CD8-positive, alpha-beta memory T cell (primary cell): ENCODE measurements at regions not wholly inside any gene's neighbourhood (a gene's known extent, or its start where the extent isn't known, plus 50 kb on each side); places are given as distances from the start of the nearest gene placed in this dataset.
A peak's percentile ranks its signal among the peaks of the same experiment; 100 is the strongest.

Source experiments
- CTCF ChIA-PET: fragments of 350-600 bp; sonication (Branson Sonifier 250); formaldehyde crosslinking; loops from one replicate; lab custom pipeline; 2021; ENCODE audit warnings: antibody characterized with exemption; lab: Charles Lee
- POLR2A ChIA-PET: fragments of 350-600 bp; sonication (Branson Sonifier 250); formaldehyde crosslinking; loops from one replicate; lab custom pipeline; 2021; ENCODE audit warnings: antibody characterized with exemption; lab: Charles Lee
- DNase-seq, 5 donors: peaks; one replicate each; pipeline versions ENCODE4 v3.0.0 to v3.0.0-alpha.2; 2020 to 2022; ENCODE audit warnings: mixed read lengths in 1 of 5
- H3K27ac ChIP-seq: one replicate; pipeline ENCODE4 v1.7.0; 2013; ENCODE audit warnings: low read depth, mild to moderate bottlenecking, low read length, moderate library complexity
- H3K27me3 ChIP-seq: 2 replicates; pipeline ENCODE4 v1.7.0; 2013; ENCODE audit warnings: low read length, mild to moderate bottlenecking; ENCODE audit not compliant: insufficient read depth, poor library complexity, severe bottlenecking
- H3K36me3 ChIP-seq: 2 replicates; pipeline ENCODE4 v1.7.0; 2013; ENCODE audit warnings: mild to moderate bottlenecking, low read length, moderate library complexity; ENCODE audit not compliant: insufficient read depth
- H3K4me1 ChIP-seq: 2 replicates; pipeline ENCODE4 v1.7.0; 2013; ENCODE audit warnings: mild to moderate bottlenecking, low read length, moderate library complexity; ENCODE audit not compliant: insufficient read depth
- H3K4me3 ChIP-seq: 2 replicates; pipeline ENCODE4 v1.7.0; 2013; ENCODE audit warnings: mild to moderate bottlenecking, low read length
- H3K9me3 ChIP-seq: 2 replicates; pipeline ENCODE4 v1.7.0; 2013; ENCODE audit warnings: mild to moderate bottlenecking, low read length
- H3K27ac Mint-ChIP-seq, 8 donors: one replicate each; pipeline ENCODE4 v1.8.0; 2020 to 2021; ENCODE audit warnings: mixed read lengths in 8 of 8, mild to moderate bottlenecking in 6 of 8, inconsistent platforms in 3 of 8, moderate library complexity in 3 of 8
- H3K27me3 Mint-ChIP-seq, 2 donors: one replicate each; pipeline ENCODE4 v1.8.0; 2020 to 2021; ENCODE audit warnings: mixed read lengths in 2 of 2, mild to moderate bottlenecking in 1 of 2, moderate library complexity in 1 of 2
- H3K36me3 Mint-ChIP-seq, 3 donors: one replicate each; pipeline ENCODE4 v1.8.0; 2020 to 2021; ENCODE audit warnings: mixed read lengths in 3 of 3, inconsistent platforms in 1 of 3, mild to moderate bottlenecking in 1 of 3
- H3K4me1 Mint-ChIP-seq, 3 donors: one replicate each; pipeline ENCODE4 v1.8.0; 2020 to 2021; ENCODE audit warnings: mixed read lengths in 3 of 3, inconsistent platforms in 1 of 3, mild to moderate bottlenecking in 1 of 3
- H3K4me3 Mint-ChIP-seq, 7 donors: one replicate each; pipeline ENCODE4 v1.8.0; 2020 to 2021; ENCODE audit warnings: mixed read lengths in 7 of 7, mild to moderate bottlenecking in 6 of 7, moderate library complexity in 4 of 7, inconsistent platforms in 2 of 7
- H3K9me3 Mint-ChIP-seq, 5 donors: one replicate each; pipeline ENCODE4 v1.8.0; 2020 to 2022; ENCODE audit warnings: mixed read lengths in 5 of 5, mild to moderate bottlenecking in 3 of 5, moderate library complexity in 2 of 5, inconsistent platforms in 1 of 5

GRCh38 chr12:23424685-23425084 lies 524.8 kb downstream of the SOX5 start:
- no peaks in the 10 kb centered on the region for H3K4me1 ChIP-seq
- H3K36me3 ChIP-seq, result no peaks in the 10 kb centered on the region
- Mint-ChIP-seq H3K36me3 (no peaks in the 10 kb centered on the region), H3K4me1 (no peaks in the 10 kb centered on the region), H3K9me3 (peaks cover 0 to 18% (median 2%) of the 10 kb centered on the region in 5 donors), H3K27ac (no peak overlapping the region), H3K4me3 (no peak overlapping the region), H3K27me3 (no peaks in the 10 kb centered on the region)
- H3K4me3 ChIP-seq, result no peak overlapping the region
- POLR2A ChIA-PET, result no interaction called here
- DNase-seq, result no peak
- H3K27ac ChIP-seq, result peak overlapping the region; percentile 34
- CTCF ChIA-PET, result no interaction called here
- no peaks in the 10 kb centered on the region for H3K9me3 ChIP-seq
- H3K27me3 ChIP-seq, result no peaks in the 10 kb centered on the region

GRCh38 chr12:23426328-23426727 lies 523.1 kb downstream of the SOX5 start:
- CTCF ChIA-PET, result no interaction called here
- Mint-ChIP-seq H3K4me1 (no peaks in the 10 kb centered on the region), H3K36me3 (no peaks in the 10 kb centered on the region), H3K27ac (no peak overlapping the region), H3K9me3 (peaks cover 0 to 18% (median 2%) of the 10 kb centered on the region in 5 donors), H3K4me3 (no peak overlapping the region), H3K27me3 (no peaks in the 10 kb centered on the region)
- POLR2A ChIA-PET, result no interaction called here
- H3K9me3 ChIP-seq, result no peaks in the 10 kb centered on the region
- no peak for DNase-seq
- H3K27ac ChIP-seq, result no peak overlapping the region
- no peaks in the 10 kb centered on the region for H3K36me3 ChIP-seq
- H3K4me1 ChIP-seq, result no peaks in the 10 kb centered on the region
- H3K4me3 ChIP-seq, result no peak overlapping the region
- no peaks in the 10 kb centered on the region for H3K27me3 ChIP-seq

GRCh38 chr12:23428758-23429157 lies 520.7 kb downstream of the SOX5 start:
- H3K27ac ChIP-seq, result no peak overlapping the region
- CTCF ChIA-PET, result no interaction called here
- POLR2A ChIA-PET, result no interaction called here
- no peaks in the 10 kb centered on the region for H3K4me1 Mint-ChIP-seq
- no peak for DNase-seq
- H3K36me3 ChIP-seq, result no peaks in the 10 kb centered on the region
- H3K4me1 ChIP-seq, result no peaks in the 10 kb centered on the region
- H3K27me3 Mint-ChIP-seq, result no peaks in the 10 kb centered on the region
- no peak overlapping the region for H3K4me3 Mint-ChIP-seq
- H3K9me3 Mint-ChIP-seq, result peaks cover 0 to 26% (median 2%) of the 10 kb centered on the region in 5 donors
- H3K36me3 Mint-ChIP-seq, result no peaks in the 10 kb centered on the region
- H3K9me3 ChIP-seq, result no peaks in the 10 kb centered on the region
- H3K27me3 ChIP-seq, result no peaks in the 10 kb centered on the region
- no peak overlapping the region for H3K27ac Mint-ChIP-seq
- no peak overlapping the region for H3K4me3 ChIP-seq

GRCh38 chr12:23431006-23431405 lies 518.5 kb downstream of the SOX5 start:
- Mint-ChIP-seq H3K4me1 (no peaks in the 10 kb centered on the region), H3K36me3 (no peaks in the 10 kb centered on the region), H3K27ac (no peak overlapping the region), H3K9me3 (peaks cover 0 to 37% (median 2%) of the 10 kb centered on the region in 5 donors), H3K27me3 (peaks cover 0 to 1% of the 10 kb centered on the region in 2 donors), H3K4me3 (no peak overlapping the region)
- ChIA-PET CTCF (no interaction called here), POLR2A (no interaction called here)
- Histone ChIP-seq H3K9me3 (no peaks in the 10 kb centered on the region), H3K4me1 (no peaks in the 10 kb centered on the region), H3K4me3 (no peak overlapping the region), H3K36me3 (no peaks in the 10 kb centered on the region), H3K27me3 (no peaks in the 10 kb centered on the region), H3K27ac (no peak overlapping the region)
- DNase-seq, result no peak

GRCh38 chr12:23433121-23433520 lies 516.3 kb downstream of the SOX5 start:
- Histone ChIP-seq H3K27ac (no peak overlapping the region), H3K4me3 (no peak overlapping the region), H3K9me3 (no peaks in the 10 kb centered on the region), H3K27me3 (no peaks in the 10 kb centered on the region), H3K36me3 (no peaks in the 10 kb centered on the region), H3K4me1 (no peaks in the 10 kb centered on the region)
- Mint-ChIP-seq H3K27ac (no peak overlapping the region), H3K27me3 (peaks cover 0 to 3% of the 10 kb centered on the region in 2 donors), H3K9me3 (peaks cover 0 to 30% (median 0%) of the 10 kb centered on the region in 5 donors), H3K4me1 (no peaks in the 10 kb centered on the region), H3K4me3 (no peak overlapping the region), H3K36me3 (no peaks in the 10 kb centered on the region)
- POLR2A ChIA-PET, result no interaction called here
- DNase-seq, result no peak
- CTCF ChIA-PET, result no interaction called here

GRCh38 chr12:23434154-23434553 lies 515.3 kb downstream of the SOX5 start:
- Mint-ChIP-seq H3K27me3 (peaks cover 0 to 3% of the 10 kb centered on the region in 2 donors), H3K4me3 (no peak overlapping the region), H3K27ac (no peak overlapping the region), H3K4me1 (no peaks in the 10 kb centered on the region), H3K36me3 (no peaks in the 10 kb centered on the region), H3K9me3 (peaks cover 0 to 30% (median 2%) of the 10 kb centered on the region in 5 donors)
- Histone ChIP-seq H3K36me3 (no peaks in the 10 kb centered on the region), H3K9me3 (no peaks in the 10 kb centered on the region), H3K27me3 (no peaks in the 10 kb centered on the region), H3K4me1 (no peaks in the 10 kb centered on the region), H3K27ac (no peak overlapping the region), H3K4me3 (no peak overlapping the region)
- POLR2A ChIA-PET, result no interaction called here
- no peak for DNase-seq
- CTCF ChIA-PET, result no interaction called here

GRCh38 chr12:23446746-23447145 lies 502.7 kb downstream of the SOX5 start:
- H3K4me1 ChIP-seq, result no peaks in the 10 kb centered on the region
- no peak overlapping the region for H3K27ac Mint-ChIP-seq
- peaks cover 0 to 18% (median 0%) of the 10 kb centered on the region in 5 donors for H3K9me3 Mint-ChIP-seq
- CTCF ChIA-PET, result interaction anchor here (0.6 kb wide), 1 partner anchor 145 kb away, joined by 3 read pairs; no protein-coding TSS in a partner anchor
- H3K9me3 ChIP-seq, result no peaks in the 10 kb centered on the region
- POLR2A ChIA-PET, result no interaction called here
- no peaks in the 10 kb centered on the region for H3K4me1 Mint-ChIP-seq
- H3K36me3 ChIP-seq, result no peaks in the 10 kb centered on the region
- H3K36me3 Mint-ChIP-seq, result no peaks in the 10 kb centered on the region
- no peaks in the 10 kb centered on the region for H3K27me3 Mint-ChIP-seq
- H3K4me3 Mint-ChIP-seq, result no peak overlapping the region
- no peak overlapping the region for H3K4me3 ChIP-seq
- H3K27ac ChIP-seq, result no peak overlapping the region
- DNase-seq, result no peak
- no peaks in the 10 kb centered on the region for H3K27me3 ChIP-seq

- Histone ChIP-seq H3K27ac (no peak overlapping the region), H3K27me3 (no peaks in the 10 kb centered on the region), H3K36me3 (no peaks in the 10 kb centered on the region), H3K9me3 (no peaks in the 10 kb centered on the region), H3K4me3 (no peak overlapping the region), H3K4me1 (no peaks in the 10 kb centered on the region)
- POLR2A ChIA-PET, result no interaction called here
- H3K36me3 Mint-ChIP-seq, result no peaks in the 10 kb centered on the region
- DNase-seq, result no peak
- H3K9me3 Mint-ChIP-seq, result peaks cover 0 to 16% (median 3%) of the 10 kb centered on the region in 5 donors
- CTCF ChIA-PET, result no interaction called here
- H3K4me1 Mint-ChIP-seq, result no peaks in the 10 kb centered on the region
- no peak overlapping the region for H3K27ac Mint-ChIP-seq
- no peak overlapping the region for H3K4me3 Mint-ChIP-seq
- no peaks in the 10 kb centered on the region for H3K27me3 Mint-ChIP-seq
These were observed 498.7 kb downstream of the SOX5 start for GRCh38 chr12:23450810-23451209.

- no peak overlapping the region for H3K4me3 Mint-ChIP-seq
- H3K4me1 Mint-ChIP-seq, result no peaks in the 10 kb centered on the region
- H3K27ac Mint-ChIP-seq, result no peak overlapping the region
- H3K9me3 Mint-ChIP-seq, result peaks cover 0 to 9% (median 3%) of the 10 kb centered on the region in 5 donors
- Histone ChIP-seq H3K9me3 (no peaks in the 10 kb centered on the region), H3K27ac (no peak overlapping the region), H3K27me3 (no peaks in the 10 kb centered on the region), H3K36me3 (no peaks in the 10 kb centered on the region), H3K4me1 (no peaks in the 10 kb centered on the region), H3K4me3 (no peak overlapping the region)
- POLR2A ChIA-PET, result no interaction called here
- DNase-seq, result no peak
- H3K36me3 Mint-ChIP-seq, result no peaks in the 10 kb centered on the region
- no peaks in the 10 kb centered on the region for H3K27me3 Mint-ChIP-seq
- CTCF ChIA-PET, result no interaction called here
These were observed 494.2 kb downstream of the SOX5 start for GRCh38 chr12:23455283-23455682.
